Neuronal stem cell (in vitro differentiated cells): ENCODE measurements at regions not wholly inside any gene's neighbourhood (a gene's known extent, or its start where the extent isn't known, plus 50 kb on each side); places are given as distances from the start of the nearest gene placed in this dataset.
"Not testable (repeated sequence)": the region's sequence is repeated elsewhere in the genome, so short reads cannot be mapped to it uniquely, and the experiment has no call there.

ENCODE experiments used
- DNase-seq: peaks from one replicate; pipeline ENCODE4 v3.0.0-alpha.2; 2013; ENCODE audit warnings: low spot score
- H2AFZ ChIP-seq: one replicate; pipeline ENCODE4 v1.6.1; 2013; ENCODE audit warnings: mild to moderate bottlenecking, low read length, inconsistent platforms
- H2AK5ac ChIP-seq: 2 replicates; pipeline ENCODE4 v1.6.1; 2013; ENCODE audit warnings: low read depth, mild to moderate bottlenecking, inconsistent platforms, low read length, moderate library complexity, mixed read lengths
- H2BK120ac ChIP-seq: 2 replicates; pipeline ENCODE4 v1.6.1; 2013; ENCODE audit warnings: low read depth, mild to moderate bottlenecking, inconsistent platforms, low read length, moderate library complexity, mixed read lengths
- H2BK12ac ChIP-seq: one replicate; pipeline ENCODE4 v1.6.1; 2013; ENCODE audit warnings: low read length, inconsistent platforms
- H2BK15ac ChIP-seq: 2 replicates; pipeline ENCODE4 v1.6.1; 2013; ENCODE audit warnings: mild to moderate bottlenecking, low read length, inconsistent platforms, mixed read lengths
- H2BK5ac ChIP-seq: one replicate; pipeline ENCODE4 v1.6.1; 2013; ENCODE audit warnings: inconsistent platforms, mild to moderate bottlenecking, low read length, moderate library complexity
- H3K14ac ChIP-seq: one replicate; pipeline ENCODE4 v1.6.1; 2013; ENCODE audit warnings: low read length, inconsistent platforms
- H3K18ac ChIP-seq: 2 replicates; pipeline ENCODE4 v1.6.1; 2013; ENCODE audit warnings: low read length, inconsistent platforms
- H3K23ac ChIP-seq: 2 replicates; pipeline ENCODE4 v1.6.1; 2013; ENCODE audit warnings: low read depth, mild to moderate bottlenecking, mixed read lengths, low read length, inconsistent platforms; ENCODE audit not compliant: poor library complexity
- H3K27ac ChIP-seq: replicated peaks from 3 replicates; pipeline ENCODE4 v1.5.1; 2013; ENCODE audit warnings: low read length, inconsistent platforms
- H3K27me3 ChIP-seq, 3 experiments: 2 replicates each; pipeline ENCODE4 v1.6.1; 2013; ENCODE audit warnings: low read length in 3 of 3, mild to moderate bottlenecking in 2 of 3, inconsistent platforms in 1 of 3, low read depth in 1 of 3, mixed read lengths in 1 of 3, moderate library complexity in 1 of 3; ENCODE audit not compliant: control insufficient read depth in 3 of 3, insufficient read depth in 3 of 3
- H3K36me3 ChIP-seq, 2 donors: replicated peaks in 1 of 2; 2 replicates each; pipeline ENCODE4 v1.6.1; 2013; ENCODE audit warnings: low read length in 2 of 2; ENCODE audit not compliant: control insufficient read depth in 2 of 2, insufficient read depth in 2 of 2
- H3K4ac ChIP-seq: 2 replicates; pipeline ENCODE4 v1.6.1; 2013; ENCODE audit warnings: inconsistent platforms, mild to moderate bottlenecking, low read length, moderate library complexity
- H3K4me1 ChIP-seq, 2 donors: 1 replicate in 1 of 2; 2 replicates in 1 of 2; pipeline ENCODE4 v1.6.1; 2013; ENCODE audit warnings: low read length in 2 of 2, low read depth in 1 of 2; ENCODE audit not compliant: control insufficient read depth in 2 of 2, insufficient read depth in 1 of 2
- H3K4me2 ChIP-seq: one replicate; pipeline ENCODE4 v1.6.1; 2013; ENCODE audit warnings: mild to moderate bottlenecking, low read length, inconsistent platforms; ENCODE audit not compliant: insufficient read depth, poor library complexity, severe bottlenecking
- H3K4me3 ChIP-seq, 2 donors: 2 replicates each; pipeline ENCODE4 v1.5.1; 2013; ENCODE audit warnings: low read length in 2 of 2, mild to moderate bottlenecking in 2 of 2, inconsistent platforms in 1 of 2, moderate library complexity in 1 of 2
- H3K79me1 ChIP-seq: one replicate; pipeline ENCODE4 v1.6.1; 2013; ENCODE audit warnings: low read depth, mild to moderate bottlenecking, inconsistent platforms, low read length, moderate library complexity
- H3K9ac ChIP-seq: one replicate; pipeline ENCODE4 v1.6.1; 2013; ENCODE audit warnings: mild to moderate bottlenecking, low read depth, low read length, inconsistent platforms; ENCODE audit not compliant: poor library complexity
- H3K9me3 ChIP-seq, 2 donors: replicated peaks in 1 of 2; 2 replicates each; pipeline versions ENCODE3 to v1.6.1; 2013; ENCODE audit warnings: low read length in 2 of 2, mild to moderate bottlenecking in 2 of 2, inconsistent platforms in 1 of 2, low read depth in 1 of 2, mixed read lengths in 1 of 2, moderate library complexity in 1 of 2; ENCODE audit not compliant: control insufficient read depth in 2 of 2, insufficient read depth in 1 of 2
- H4K8ac ChIP-seq: one replicate; pipeline ENCODE4 v1.6.1; 2013; ENCODE audit warnings: low read depth, mild to moderate bottlenecking, inconsistent platforms, low read length, moderate library complexity
- H4K91ac ChIP-seq: one replicate; pipeline ENCODE4 v1.6.1; 2013; ENCODE audit warnings: low read length, low read depth, mild to moderate bottlenecking, inconsistent platforms; ENCODE audit not compliant: poor library complexity
- WGBS, 2 donors: extraction: QIAGEN DNeasy Blood & Tissue Kit; methylation state at CpG; one replicate each; pipeline ENCODE4 v1.1.7; 2013; ENCODE audit warnings: missing lambda C conversion rate in 2 of 2, mixed read lengths in 1 of 2; ENCODE audit not compliant: insufficient read length in 2 of 2, insufficient replicate concordance in 1 of 2; ENCODE audit errors: extremely low coverage in 2 of 2; 5-methylcytosine and 5-hydroxymethylcytosine counted together

DNA sequence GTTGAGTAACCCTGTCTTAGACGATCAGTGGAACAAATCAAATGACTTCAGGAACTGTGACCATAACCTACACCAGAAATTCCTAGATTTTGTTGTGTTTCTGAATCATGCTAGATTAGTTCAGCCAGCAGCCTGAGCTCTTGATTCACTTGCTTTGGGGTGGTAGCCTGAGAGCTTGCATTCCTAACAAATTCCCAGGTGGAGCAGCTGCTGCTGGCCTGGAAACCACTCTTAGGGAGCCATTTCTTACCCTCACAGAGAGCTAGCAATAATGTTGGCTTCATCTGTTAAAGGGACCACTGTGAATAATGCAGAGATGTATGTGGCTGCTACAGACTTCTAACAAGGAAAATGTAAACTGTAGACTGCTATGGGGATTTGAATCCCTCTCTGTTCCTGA is 388.1 kb upstream of the PRR20A start:
- no peak overlapping the region for H2AK5ac ChIP-seq
- no peak overlapping the region for H3K18ac ChIP-seq
- no peak overlapping the region for H2BK15ac ChIP-seq
- H3K14ac ChIP-seq: no peak overlapping the region
- H4K91ac ChIP-seq: no peak overlapping the region
- no peak overlapping the region for H3K23ac ChIP-seq
- H2BK120ac ChIP-seq: no peak overlapping the region
- H3K27me3 ChIP-seq: no peaks in the 10 kb centered on the region
- no peak for DNase-seq
- H3K4me1 ChIP-seq: no peaks in the 10 kb centered on the region
- no peak overlapping the region for H3K4ac ChIP-seq
- H4K8ac ChIP-seq: no peak overlapping the region
- H3K4me3 ChIP-seq: no peak overlapping the region
- H3K9ac ChIP-seq: no peak overlapping the region
- H3K79me1 ChIP-seq: no peaks in the 10 kb centered on the region
- no peak overlapping the region for H3K4me2 ChIP-seq
- no peak overlapping the region for H2BK12ac ChIP-seq
- WGBS, 2 donors: no CpG with 5 or more reads among the region's 1 CpG
- H3K27ac ChIP-seq: no peak overlapping the region
- no peaks in the 10 kb centered on the region for H3K9me3 ChIP-seq
- H2BK5ac ChIP-seq: no peak overlapping the region
- no peaks in the 10 kb centered on the region for H3K36me3 ChIP-seq
- peak overlapping the region; percentile 43 for H2AFZ ChIP-seq

DNA sequence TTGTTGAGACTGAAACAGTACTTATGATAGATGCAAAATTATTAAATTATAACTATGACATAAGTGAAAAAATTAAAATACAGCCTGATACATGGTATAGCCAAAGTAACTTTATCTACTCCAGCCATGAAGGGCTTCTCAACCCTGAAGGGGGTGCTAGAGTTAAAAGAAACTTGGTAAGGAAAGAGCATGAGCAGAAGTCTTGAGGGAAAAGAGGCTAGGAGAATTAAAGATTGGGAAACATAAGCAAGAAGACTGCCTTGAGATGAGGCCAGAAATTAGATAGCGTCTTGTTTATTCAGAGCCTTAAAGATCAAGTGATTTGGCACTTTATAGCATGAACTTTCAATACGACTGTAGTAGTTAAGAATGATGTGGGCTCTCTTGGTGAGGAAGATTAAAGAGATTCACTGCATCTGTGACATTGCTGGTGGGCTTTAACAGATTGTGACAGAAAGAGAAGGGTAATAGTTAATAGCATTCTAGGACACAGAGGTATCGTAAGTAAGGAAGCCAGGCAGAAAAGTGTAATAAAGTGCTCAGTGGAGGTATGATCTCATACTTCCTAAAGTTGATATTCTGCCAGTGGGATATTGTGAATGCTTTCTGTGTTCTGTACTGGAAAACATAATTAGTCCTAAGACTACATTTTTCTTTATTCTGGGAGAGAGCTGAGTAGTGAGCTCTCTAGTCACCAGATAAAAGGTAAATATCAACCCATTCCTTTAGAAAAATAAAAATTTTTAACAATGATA is 385.4 kb upstream of the PRR20A start:
- no CpG with 5 or more reads among the region's 3 CpGs for WGBS, 2 donors
- Histone ChIP-seq H4K91ac (no peak overlapping the region), H3K4me1 (no peaks in the 10 kb centered on the region), H3K79me1 (no peaks in the 10 kb centered on the region), H3K36me3 (no peaks in the 10 kb centered on the region), H3K23ac (no peak overlapping the region), H2BK15ac (no peak overlapping the region), H3K4me3 (no peak overlapping the region), H3K18ac (no peak overlapping the region), H2BK5ac (no peak overlapping the region), H2BK12ac (no peak overlapping the region), H3K27ac (no peak overlapping the region), H3K4me2 (no peak overlapping the region), H4K8ac (no peak overlapping the region), H3K27me3 (no peaks in the 10 kb centered on the region), H2BK120ac (no peak overlapping the region), H3K4ac (no peak overlapping the region), H3K9ac (no peak overlapping the region), H3K9me3 (no peaks in the 10 kb centered on the region), H3K14ac (no peak overlapping the region), H2AK5ac (no peak overlapping the region), H2AFZ (peak overlapping the region; percentile 20)
- DNase-seq: no peak

- not testable (repeated sequence) for H3K36me3 ChIP-seq, H2AFZ ChIP-seq, H3K23ac ChIP-seq, H3K9ac ChIP-seq, H2BK15ac ChIP-seq, H3K18ac ChIP-seq, H3K4me2 ChIP-seq, H2BK5ac ChIP-seq, H2AK5ac ChIP-seq, H3K9me3 ChIP-seq, H3K4ac ChIP-seq, H3K27ac ChIP-seq, H3K79me1 ChIP-seq, H3K4me3 ChIP-seq, DNase-seq, H3K4me1 ChIP-seq, H2BK120ac ChIP-seq, H4K8ac ChIP-seq, H2BK12ac ChIP-seq, H3K14ac ChIP-seq, H4K91ac ChIP-seq, H3K27me3 ChIP-seq
- no CpG with 5 or more reads among the region's 1 CpG for WGBS, 2 donors
Measured at GRCh38 chr13:56763333-56763732, 377.4 kb upstream of the PRR20A start.

DNA sequence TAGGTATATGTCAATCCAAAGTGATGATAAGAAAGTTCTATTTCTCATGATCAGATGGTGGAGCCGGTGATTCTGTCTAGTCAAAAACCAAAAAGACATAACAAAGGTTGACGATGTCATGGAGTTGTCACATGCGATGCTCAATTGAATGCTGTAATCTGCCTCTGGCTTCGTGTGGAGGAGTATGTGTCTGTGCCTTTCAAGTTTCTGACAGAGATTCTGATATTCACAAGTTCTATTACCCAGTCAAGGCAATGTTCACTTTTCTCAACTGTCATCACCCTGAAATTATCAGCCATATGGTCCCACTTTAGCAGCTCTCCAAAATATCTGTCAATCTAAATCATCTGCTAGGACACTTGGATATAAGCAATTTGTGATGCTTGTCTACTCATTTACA is 367.6 kb upstream of the PRR20A start:
- no peak overlapping the region for H3K9ac ChIP-seq

More for the DNA sequence above, 367.6 kb upstream of the PRR20A start:
- no peak overlapping the region for H4K91ac ChIP-seq
- no peak overlapping the region for H2BK15ac ChIP-seq
- no peaks in the 10 kb centered on the region for H3K36me3 ChIP-seq
- H3K4ac ChIP-seq: no peak overlapping the region
- H3K79me1 ChIP-seq: no peaks in the 10 kb centered on the region
- no peak overlapping the region for H3K27ac ChIP-seq
- H3K27me3 ChIP-seq: no peaks in the 10 kb centered on the region
- H2AK5ac ChIP-seq: no peak overlapping the region
- H3K23ac ChIP-seq: no peak overlapping the region
- no peak overlapping the region for H4K8ac ChIP-seq
- H2BK12ac ChIP-seq: no peak overlapping the region
- no peak overlapping the region for H3K4me3 ChIP-seq
- no peak overlapping the region for H3K4me2 ChIP-seq
- no peak overlapping the region for H2AFZ ChIP-seq
- H3K9me3 ChIP-seq: peaks cover 0 to 2% of the 10 kb centered on the region in 2 donors
- H3K14ac ChIP-seq: no peak overlapping the region
- no CpG with 5 or more reads among the region's 4 CpGs for WGBS, 2 donors
- H3K4me1 ChIP-seq: no peaks in the 10 kb centered on the region
- no peak overlapping the region for H2BK5ac ChIP-seq
- DNase-seq: no peak
- no peak overlapping the region for H2BK120ac ChIP-seq
- H3K18ac ChIP-seq: no peak overlapping the region
